ENCODE measurements at regions not wholly inside any gene's neighbourhood (a gene's known extent, or its start where the extent isn't known, plus 50 kb on each side); places are given as distances from the start of the nearest gene placed in this dataset.

DNA sequence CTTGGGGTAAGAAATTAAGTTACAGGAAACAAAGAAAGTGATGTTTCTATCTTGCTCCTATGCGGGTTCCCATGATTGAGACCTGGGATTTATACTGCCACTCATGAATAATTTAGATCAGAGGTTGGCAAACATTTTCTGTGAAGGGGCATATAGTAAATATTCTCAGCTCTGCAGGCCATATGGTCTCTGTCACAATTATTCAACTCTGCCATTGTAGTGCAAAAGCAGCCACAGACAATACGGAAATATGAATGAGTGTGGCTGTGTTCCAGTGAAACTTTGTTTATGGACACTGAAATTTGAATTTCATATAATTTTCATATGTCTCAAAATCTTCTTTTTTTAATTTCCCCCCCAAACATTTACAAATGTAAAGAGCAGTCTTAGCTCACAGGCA lies 127.2 kb downstream of the FOXD2 start:
- Mint-ChIP-seq H3K4me1 (no peaks in the 10 kb centered on the region), H3K4me3 (no peak overlapping the region), H3K36me3 (no peaks in the 10 kb centered on the region), H3K27me3 (peaks cover 10% of the 10 kb centered on the region), H3K9me3 (peaks cover 0 to 3% (median 0%) of the 10 kb centered on the region in 7 donors), H3K27ac (no peak overlapping the region)
- Histone ChIP-seq H3K9me3 (ENCODE audit: control insufficient read depth in 2 of 2, low read length in 2 of 2) (no peaks in the 10 kb centered on the region), H3K4me1 (ENCODE audit: control insufficient read depth, insufficient read depth, low read length, poor library complexity, severe bottlenecking) (no peaks in the 10 kb centered on the region), H3K36me3 (ENCODE audit: control insufficient read depth, insufficient read depth, low read length) (no peaks in the 10 kb centered on the region), H3K4me3 (ENCODE audit: low read depth, low read length) (no peak overlapping the region), H3K27me3 (ENCODE audit: control insufficient read depth, insufficient read depth, low read length) (peaks cover 3% of the 10 kb centered on the region), H3K27ac (ENCODE audit: insufficient read depth, low read length, poor library complexity, severe bottlenecking) (no peak overlapping the region)
- no peak for DNase-seq
- no peak for ATAC-seq (ENCODE audit: low read depth in 2 of 2)

- Histone ChIP-seq H3K4me3 (ENCODE audit: low read depth, low read length) (no peak overlapping the region), H3K4me1 (ENCODE audit: control insufficient read depth, insufficient read depth, low read length, poor library complexity, severe bottlenecking) (no peaks in the 10 kb centered on the region), H3K27ac (ENCODE audit: insufficient read depth, low read length, poor library complexity, severe bottlenecking) (no peak overlapping the region), H3K9me3 (ENCODE audit: control insufficient read depth in 2 of 2, low read length in 2 of 2) (no peaks in the 10 kb centered on the region), H3K36me3 (ENCODE audit: control insufficient read depth, insufficient read depth, low read length) (no peaks in the 10 kb centered on the region), H3K27me3 (ENCODE audit: control insufficient read depth, insufficient read depth, low read length) (peaks cover 3% of the 10 kb centered on the region)
- ATAC-seq (ENCODE audit: low read depth in 2 of 2), result no peak
- H3K27me3 Mint-ChIP-seq, result peaks cover 15% of the 10 kb centered on the region
- no peaks in the 10 kb centered on the region for H3K36me3 Mint-ChIP-seq
- no peaks in the 10 kb centered on the region for H3K4me1 Mint-ChIP-seq
- H3K9me3 Mint-ChIP-seq, result peaks cover 0 to 3% (median 0%) of the 10 kb centered on the region in 7 donors
- no peak overlapping the region for H3K27ac Mint-ChIP-seq
- DNase-seq, result no peak
- H3K4me3 Mint-ChIP-seq, result no peak overlapping the region
Measured at GRCh38 chr1:47565676-47566075, 127.8 kb downstream of the FOXD2 start.

DNA sequence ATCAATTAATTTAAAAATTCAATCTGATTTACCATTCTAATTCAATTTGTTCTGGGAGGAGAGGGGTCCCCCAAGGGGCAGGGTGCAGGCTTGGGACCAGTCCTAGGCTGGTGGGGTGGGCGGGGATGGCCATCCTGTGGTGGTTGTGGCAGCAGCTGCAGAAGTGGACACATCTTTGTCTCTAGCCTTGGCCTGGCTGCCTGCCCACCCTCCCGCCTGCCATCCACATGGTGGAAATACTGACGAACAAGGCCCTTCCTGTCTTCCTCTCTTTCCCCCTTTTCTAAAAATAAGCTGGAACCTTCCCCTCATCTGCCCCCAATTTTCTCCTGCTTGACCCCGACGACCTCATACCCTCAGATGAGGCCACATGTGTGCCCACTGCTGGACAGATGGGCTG lies 130.9 kb downstream of the FOXD2 start:
- no peaks in the 10 kb centered on the region for H3K9me3 ChIP-seq (ENCODE audit: control insufficient read depth in 2 of 2, low read length in 2 of 2)
- no peaks in the 10 kb centered on the region for H3K36me3 ChIP-seq (ENCODE audit: control insufficient read depth, insufficient read depth, low read length)
- no peak for ATAC-seq (ENCODE audit: low read depth in 2 of 2)
- H3K9me3 Mint-ChIP-seq, result peaks cover 0 to 4% (median 0%) of the 10 kb centered on the region in 7 donors
- no peak overlapping the region for H3K27ac ChIP-seq (ENCODE audit: insufficient read depth, low read length, poor library complexity, severe bottlenecking)
- no peak overlapping the region for H3K27ac Mint-ChIP-seq
- no peaks in the 10 kb centered on the region for H3K4me1 ChIP-seq (ENCODE audit: control insufficient read depth, insufficient read depth, low read length, poor library complexity, severe bottlenecking)
- H3K36me3 Mint-ChIP-seq, result no peaks in the 10 kb centered on the region
- peaks cover 9% of the 10 kb centered on the region for H3K27me3 Mint-ChIP-seq
- H3K4me3 ChIP-seq (ENCODE audit: low read depth, low read length), result no peak overlapping the region
- no peak overlapping the region for H3K4me3 Mint-ChIP-seq
- DNase-seq, result no peak
- H3K27me3 ChIP-seq (ENCODE audit: control insufficient read depth, insufficient read depth, low read length), result peaks cover 3% of the 10 kb centered on the region
- no peaks in the 10 kb centered on the region for H3K4me1 Mint-ChIP-seq

- Mint-ChIP-seq H3K27ac (no peak overlapping the region), H3K27me3 (peaks cover 14% of the 10 kb centered on the region), H3K4me3 (no peak overlapping the region), H3K4me1 (no peaks in the 10 kb centered on the region), H3K9me3 (peaks cover 0 to 4% (median 0%) of the 10 kb centered on the region in 7 donors), H3K36me3 (no peaks in the 10 kb centered on the region)
- H3K27ac ChIP-seq (ENCODE audit: insufficient read depth, low read length, poor library complexity, severe bottlenecking), result no peak overlapping the region
- H3K27me3 ChIP-seq (ENCODE audit: control insufficient read depth, insufficient read depth, low read length), result peaks cover 3% of the 10 kb centered on the region
- H3K36me3 ChIP-seq (ENCODE audit: control insufficient read depth, insufficient read depth, low read length), result no peaks in the 10 kb centered on the region
- no peaks in the 10 kb centered on the region for H3K4me1 ChIP-seq (ENCODE audit: control insufficient read depth, insufficient read depth, low read length, poor library complexity, severe bottlenecking)
- no peak overlapping the region for H3K4me3 ChIP-seq (ENCODE audit: low read depth, low read length)
- no peak for ATAC-seq (ENCODE audit: low read depth in 2 of 2)
- DNase-seq, result no peak
- H3K9me3 ChIP-seq (ENCODE audit: control insufficient read depth in 2 of 2, low read length in 2 of 2), result no peaks in the 10 kb centered on the region
Measured at GRCh38 chr1:47569261-47569660, 131.4 kb downstream of the FOXD2 start.

DNA sequence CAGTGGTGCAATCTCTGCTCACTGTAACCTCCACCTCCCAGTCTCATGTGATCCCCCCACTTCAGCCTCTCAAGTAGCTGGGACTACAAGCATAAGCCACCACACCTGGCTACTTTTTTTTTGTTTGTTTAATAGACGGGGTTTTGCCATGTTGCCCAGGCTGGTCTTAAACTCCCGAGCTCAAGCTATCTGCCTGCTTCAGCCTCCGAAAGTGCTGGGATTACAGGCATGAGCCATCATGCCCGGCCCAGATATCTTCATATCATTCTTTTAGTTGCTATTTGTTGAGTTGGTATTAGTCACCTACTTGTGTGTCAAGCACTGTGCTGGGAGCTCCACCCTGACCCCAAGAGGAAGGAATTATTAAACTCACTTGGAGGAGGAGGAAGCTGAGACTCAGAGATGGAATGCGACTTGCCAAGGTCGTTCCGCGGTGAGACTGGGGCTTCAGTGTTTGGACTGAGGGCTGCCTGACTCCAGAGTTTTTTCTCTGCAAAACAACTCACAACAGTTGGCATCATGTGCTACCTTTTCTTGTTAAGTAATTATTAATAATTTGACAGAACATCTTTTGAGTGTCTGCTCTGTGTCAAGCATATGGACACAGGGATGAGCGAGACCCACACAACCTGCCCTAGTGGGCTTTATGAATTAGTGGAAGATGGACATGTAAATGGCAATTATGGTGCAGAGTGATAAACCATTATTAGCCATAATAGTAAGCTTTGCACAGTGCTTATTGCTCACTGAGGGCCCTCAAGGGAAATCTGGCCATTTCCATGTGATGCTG lies 132.0 kb downstream of the FOXD2 start:
- no peaks in the 10 kb centered on the region for H3K36me3 ChIP-seq (ENCODE audit: control insufficient read depth, insufficient read depth, low read length)
- H3K9me3 ChIP-seq (ENCODE audit: control insufficient read depth in 2 of 2, low read length in 2 of 2), result no peaks in the 10 kb centered on the region
- Mint-ChIP-seq H3K27ac (no peak overlapping the region), H3K4me1 (no peaks in the 10 kb centered on the region), H3K36me3 (no peaks in the 10 kb centered on the region), H3K27me3 (peaks cover 16% of the 10 kb centered on the region), H3K9me3 (peaks cover 0 to 1% (median 0%) of the 10 kb centered on the region in 7 donors), H3K4me3 (no peak overlapping the region)
- H3K4me3 ChIP-seq (ENCODE audit: low read depth, low read length), result no peak overlapping the region
- peaks cover 3% of the 10 kb centered on the region for H3K27me3 ChIP-seq (ENCODE audit: control insufficient read depth, insufficient read depth, low read length)
- no peak overlapping the region for H3K27ac ChIP-seq (ENCODE audit: insufficient read depth, low read length, poor library complexity, severe bottlenecking)
- no peaks in the 10 kb centered on the region for H3K4me1 ChIP-seq (ENCODE audit: control insufficient read depth, insufficient read depth, low read length, poor library complexity, severe bottlenecking)
- DNase-seq, result no peak
- ATAC-seq (ENCODE audit: low read depth in 2 of 2), result no peak

DNA sequence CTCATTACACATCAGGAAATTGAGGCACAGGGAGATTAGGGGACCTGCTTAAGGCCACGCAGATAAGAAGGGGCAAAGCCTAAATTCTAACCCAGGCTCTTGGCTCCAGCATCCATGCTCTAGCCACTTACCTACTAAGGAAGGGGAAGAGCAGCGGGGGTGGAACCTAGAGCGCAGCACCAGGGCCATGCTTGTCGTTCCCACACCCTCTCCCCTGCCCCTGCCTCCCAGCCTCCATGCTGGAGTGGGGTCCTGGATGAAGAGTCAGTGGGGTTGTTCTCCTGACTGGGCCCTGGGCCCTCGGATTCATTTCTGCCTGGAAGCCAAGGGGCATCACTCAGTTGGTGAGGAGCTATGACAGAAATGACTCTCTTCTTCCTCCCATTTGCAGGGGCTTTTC lies 133.3 kb downstream of the FOXD2 start:
- Mint-ChIP-seq H3K4me1 (no peaks in the 10 kb centered on the region), H3K9me3 (peaks cover 0 to 1% (median 0%) of the 10 kb centered on the region in 7 donors), H3K4me3 (no peak overlapping the region), H3K27ac (no peak overlapping the region), H3K36me3 (no peaks in the 10 kb centered on the region), H3K27me3 (peaks cover 16% of the 10 kb centered on the region)
- ATAC-seq (ENCODE audit: low read depth in 2 of 2) (no peak), DNase-seq (no peak)
- no peaks in the 10 kb centered on the region for H3K36me3 ChIP-seq (ENCODE audit: control insufficient read depth, insufficient read depth, low read length)
- H3K4me1 ChIP-seq (ENCODE audit: control insufficient read depth, insufficient read depth, low read length, poor library complexity, severe bottlenecking), result no peaks in the 10 kb centered on the region
- H3K27me3 ChIP-seq (ENCODE audit: control insufficient read depth, insufficient read depth, low read length), result peaks cover 3% of the 10 kb centered on the region
- no peaks in the 10 kb centered on the region for H3K9me3 ChIP-seq (ENCODE audit: control insufficient read depth in 2 of 2, low read length in 2 of 2)
- no peak overlapping the region for H3K27ac ChIP-seq (ENCODE audit: insufficient read depth, low read length, poor library complexity, severe bottlenecking)
- H3K4me3 ChIP-seq (ENCODE audit: low read depth, low read length), result no peak overlapping the region

DNA sequence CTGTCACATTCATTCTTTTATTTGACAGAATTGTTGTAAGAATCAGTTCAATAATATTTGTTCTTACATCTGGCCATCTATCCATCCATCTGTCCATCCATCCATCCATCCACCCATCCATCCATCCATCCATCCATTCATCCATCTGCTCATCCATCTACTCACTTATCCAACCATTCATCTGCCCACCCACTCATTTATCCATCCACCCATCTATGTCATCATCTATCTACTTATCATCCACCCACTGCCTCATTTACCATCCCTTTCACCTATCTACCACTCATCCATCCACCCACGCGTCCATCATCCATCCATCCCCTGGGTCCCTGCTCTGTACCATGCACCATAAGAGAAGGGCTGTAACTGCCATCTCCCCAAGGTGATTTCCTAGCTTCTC lies 134.1 kb downstream of the FOXD2 start:
- Mint-ChIP-seq H3K9me3 (peaks cover 0 to 1% (median 0%) of the 10 kb centered on the region in 7 donors), H3K4me3 (no peak overlapping the region), H3K36me3 (no peaks in the 10 kb centered on the region), H3K27ac (no peak overlapping the region), H3K27me3 (peaks cover 16% of the 10 kb centered on the region), H3K4me1 (no peaks in the 10 kb centered on the region)
- no peaks in the 10 kb centered on the region for H3K9me3 ChIP-seq (ENCODE audit: control insufficient read depth in 2 of 2, low read length in 2 of 2)
- no peak for DNase-seq
- H3K27ac ChIP-seq (ENCODE audit: insufficient read depth, low read length, poor library complexity, severe bottlenecking), result no peak overlapping the region
- H3K4me1 ChIP-seq (ENCODE audit: control insufficient read depth, insufficient read depth, low read length, poor library complexity, severe bottlenecking), result no peaks in the 10 kb centered on the region
- no peak overlapping the region for H3K4me3 ChIP-seq (ENCODE audit: low read depth, low read length)
- ATAC-seq (ENCODE audit: low read depth in 2 of 2), result no peak
- peaks cover 3% of the 10 kb centered on the region for H3K27me3 ChIP-seq (ENCODE audit: control insufficient read depth, insufficient read depth, low read length)
- H3K36me3 ChIP-seq (ENCODE audit: control insufficient read depth, insufficient read depth, low read length), result no peaks in the 10 kb centered on the region

Data from CD4-positive, CD25-positive, alpha-beta regulatory T cell (primary cell).